ENCODE measurements at regions not wholly inside any gene's neighbourhood (a gene's known extent, or its start where the extent isn't known, plus 50 kb on each side); places are given as distances from the start of the nearest gene placed in this dataset.

GRCh38 chr5:9698841-9699240, 68.7 kb upstream of the TAS2R1 start:
- TF ChIP-seq CTCF (conservative IDR thresholded peaks at IDR 0.05) (no peak), ZFX (IDR thresholded peaks at IDR 0.05) (no peak)
